ENCODE measurements at regions not wholly inside any gene's neighbourhood (a gene's known extent, or its start where the extent isn't known, plus 50 kb on each side); places are given as distances from the start of the nearest gene placed in this dataset.
"Not testable (repeated sequence)": the region's sequence is repeated elsewhere in the genome, so short reads cannot be mapped to it uniquely, and the experiment has no call there.

- no peak for TF ChIP-seq CTCF (IDR thresholded peaks at IDR 0.05)
- no peak for TF ChIP-seq POLR2A (IDR thresholded peaks at IDR 0.05)
- intact Hi-C loops (cut with DNase I), result no loop called here
- Histone ChIP-seq H3K9me3 (no peaks in the 10 kb centered on the region), H3K4me1 (no peaks in the 10 kb centered on the region), H3K27ac (no peak overlapping the region), H3K27me3 (no peaks in the 10 kb centered on the region), H3K36me3 (no peaks in the 10 kb centered on the region), H3K4me3 (no peak overlapping the region)
- DNase-seq (no peak), ATAC-seq (no peak)
- WGBS (ENCODE audit: insufficient coverage, low coverage, low lambda C conversion rate, missing lambda C conversion rate), result 86% methylated on average over 1 of the region's 1 CpG
Observed at GRCh38 chr10:36736311-36736710, 389.1 kb upstream of the ANKRD30A start.

- H3K27me3 ChIP-seq; H3K36me3 ChIP-seq; H3K4me1 ChIP-seq; DNase-seq; H3K4me3 ChIP-seq; H3K9me3 ChIP-seq; H3K27ac ChIP-seq; ATAC-seq; intact Hi-C loops (cut with DNase I): not testable (repeated sequence)
- 90% methylated on average over 2 of the region's 21 CpGs for WGBS (ENCODE audit: insufficient coverage, low coverage, low lambda C conversion rate, missing lambda C conversion rate)
Observed at GRCh38 chr10:36734590-36734989, 390.8 kb upstream of the ANKRD30A start.

GRCh38 chr10:36730316-36730715 lies 395.1 kb upstream of the ANKRD30A start:
- Histone ChIP-seq H3K27me3 (no peaks in the 10 kb centered on the region), H3K36me3 (no peaks in the 10 kb centered on the region), H3K4me1 (no peaks in the 10 kb centered on the region), H3K27ac (no peak overlapping the region), H3K4me3 (no peak overlapping the region), H3K9me3 (no peaks in the 10 kb centered on the region)
- DNase-seq (no peak), ATAC-seq (no peak)
- intact Hi-C loops (cut with DNase I), result no loop called here
- 55% methylated on average over 2 of the region's 6 CpGs for WGBS (ENCODE audit: insufficient coverage, low coverage, low lambda C conversion rate, missing lambda C conversion rate)
- no peak for TF ChIP-seq CTCF (IDR thresholded peaks at IDR 0.05)
- TF ChIP-seq POLR2A (IDR thresholded peaks at IDR 0.05), result no peak

GRCh38 chr10:36728626-36729025 lies 396.8 kb upstream of the ANKRD30A start:
- intact Hi-C loops (cut with DNase I), result no loop called here
- Histone ChIP-seq H3K27me3 (no peaks in the 10 kb centered on the region), H3K4me3 (no peak overlapping the region), H3K27ac (no peak overlapping the region), H3K9me3 (no peaks in the 10 kb centered on the region), H3K4me1 (no peaks in the 10 kb centered on the region), H3K36me3 (no peaks in the 10 kb centered on the region)
- DNase-seq, result no peak
- TF ChIP-seq POLR2A (IDR thresholded peaks at IDR 0.05) (no peak), CTCF (IDR thresholded peaks at IDR 0.05) (no peak)
- no peak for ATAC-seq
- 70% methylated on average over 2 of the region's 2 CpGs for whole genome bisulfite sequencing (ENCODE audit: insufficient coverage, low coverage, low lambda C conversion rate, missing lambda C conversion rate)

GRCh38 chr10:36725581-36726520 lies 399.5 kb upstream of the ANKRD30A start:
- Histone ChIP-seq H3K4me3 (no peak overlapping the region), H3K27me3 (no peaks in the 10 kb centered on the region), H3K4me1 (no peaks in the 10 kb centered on the region), H3K9me3 (no peaks in the 10 kb centered on the region), H3K27ac (no peak overlapping the region), H3K36me3 (no peaks in the 10 kb centered on the region)
- WGBS (ENCODE audit: insufficient coverage, low coverage, low lambda C conversion rate, missing lambda C conversion rate), result 59% methylated on average over 6 of the region's 6 CpGs
- DNase-seq, result no peak
- intact Hi-C loops (cut with DNase I), result no loop called here
- TF ChIP-seq POLR2A (IDR thresholded peaks at IDR 0.05) (no peak), CTCF (IDR thresholded peaks at IDR 0.05) (peak; percentile 11 to 47 (median 23))
- peak in 3 of 4 donors; percentile 59 to 76 (median 75) for ATAC-seq

Data from right lobe of liver (tissue), 6 donors.